DMS153 treated with DMSO at 0.1 percent for 48 hours (cell line): ENCODE measurements at regions not wholly inside any gene's neighbourhood (a gene's known extent, or its start where the extent isn't known, plus 50 kb on each side); places are given as distances from the start of the nearest gene placed in this dataset.

Experiments used
- DNase-seq: peaks from one replicate; lab custom pipeline; 2025; ENCODE audit not compliant: unreplicated experiment; lab: John Stamatoyannopoulos, UW

DNA sequence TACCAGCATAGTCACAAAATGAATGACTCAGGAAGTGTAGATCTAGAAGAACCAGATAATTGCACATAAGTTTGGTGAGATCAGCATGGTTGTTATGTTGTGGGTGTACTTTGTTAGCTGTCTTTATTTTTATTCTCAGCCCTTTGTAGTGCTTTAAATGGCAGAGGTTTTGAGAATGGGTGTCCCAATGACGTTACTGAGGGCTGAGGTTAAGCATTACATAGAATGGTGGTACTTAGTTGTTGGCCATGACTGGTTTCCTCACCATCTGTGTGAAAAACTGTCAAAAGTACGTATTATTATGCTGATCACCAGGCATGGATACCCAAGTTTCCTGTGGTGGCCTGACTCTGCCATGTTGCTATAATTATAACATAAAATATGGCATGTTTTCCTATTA is 165.8 kb downstream of the UBE2E3 start:
- no peak for DNase-seq

DNA sequence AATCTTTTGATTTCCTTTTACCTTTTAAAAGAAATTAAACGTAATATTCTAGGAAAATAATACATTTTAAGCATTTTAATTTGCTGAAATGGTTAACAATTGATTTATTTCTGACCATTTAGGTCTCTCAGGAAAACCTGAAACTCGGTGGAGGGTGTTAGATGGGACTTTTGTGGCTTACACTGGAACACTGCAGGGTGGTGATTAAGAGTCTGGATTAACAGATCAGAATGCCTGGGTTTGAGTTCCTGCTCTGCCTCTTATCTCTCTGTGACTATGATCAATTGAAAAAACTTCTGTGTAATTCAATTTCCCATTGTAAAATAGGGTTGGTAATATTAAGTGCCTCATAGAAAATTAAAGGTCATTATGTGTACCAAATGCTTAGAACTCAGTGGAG is 168.7 kb downstream of the UBE2E3 start:
- no peak for DNase-seq

GRCh38 chr2:181152226-181152625 is 171.8 kb downstream of the UBE2E3 start:
- no peak for DNase-seq

GRCh38 chr2:181152701-181153100 is 172.3 kb downstream of the UBE2E3 start:
- DNase-seq, result no peak

- no peak for DNase-seq
These were observed 173.5 kb downstream of the UBE2E3 start for GRCh38 chr2:181153886-181154285.

- DNase-seq, result no peak
These were observed 176.9 kb downstream of the UBE2E3 start for GRCh38 chr2:181157326-181157725.

DNA sequence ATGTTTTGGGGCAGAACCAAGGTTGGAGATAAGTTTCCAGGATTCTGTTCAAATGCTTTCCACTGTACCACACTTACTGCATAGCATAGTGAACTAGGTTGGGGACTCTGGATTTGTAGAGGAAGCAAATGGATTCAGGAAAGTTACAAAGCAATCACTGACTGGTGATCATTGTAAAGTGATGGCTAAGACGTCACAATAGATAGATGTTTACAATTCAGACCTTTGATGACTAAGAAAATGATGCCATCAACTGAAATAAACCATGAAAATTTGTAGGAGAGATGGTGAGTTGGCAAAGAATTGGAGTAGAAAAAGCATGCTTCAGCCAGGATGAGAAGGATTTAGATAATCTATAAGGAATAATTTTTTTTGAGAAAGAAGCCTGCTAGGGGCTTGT is 178.0 kb downstream of the UBE2E3 start:
- no peak for DNase-seq

DNA sequence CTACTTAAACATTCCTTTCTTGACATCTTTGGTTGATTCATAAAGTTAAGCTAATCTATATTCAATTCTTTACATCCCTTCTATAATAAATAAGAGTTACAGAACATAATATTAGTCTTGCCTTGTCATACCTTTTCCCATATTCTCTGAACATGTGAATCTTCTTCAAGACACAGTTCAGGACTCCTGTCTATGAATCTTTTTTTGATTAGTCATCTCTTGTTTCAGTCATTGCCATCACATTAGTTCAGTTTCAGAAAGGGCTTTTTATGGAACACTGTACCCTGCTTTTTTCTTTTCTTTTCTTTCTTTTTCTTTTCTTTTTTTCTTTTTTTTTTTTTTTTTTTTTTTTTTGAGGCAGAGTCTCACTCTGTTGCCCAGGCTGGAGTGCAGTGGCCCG is 181.2 kb downstream of the UBE2E3 start:
- no peak for DNase-seq

GRCh38 chr2:181163139-181163538 is 182.7 kb downstream of the UBE2E3 start:
- no peak for DNase-seq

DNA sequence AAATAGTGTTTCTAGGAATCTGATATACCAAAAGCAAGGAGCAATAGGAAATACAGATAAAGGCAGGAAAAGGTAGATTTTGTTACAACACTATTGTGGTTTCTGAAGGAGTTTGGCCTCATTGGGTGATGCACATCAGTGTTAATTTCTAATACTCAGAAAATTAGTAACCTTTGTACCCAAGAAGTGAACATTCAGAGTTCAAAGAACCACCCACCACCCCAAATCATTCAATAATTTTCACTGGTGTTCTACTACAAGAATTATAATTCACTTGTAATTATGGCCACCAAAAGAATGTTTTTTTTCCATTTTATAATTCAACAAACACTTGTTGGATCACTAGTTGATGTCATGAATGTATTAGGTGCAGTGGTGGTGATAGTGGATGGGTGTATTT is 183.3 kb downstream of the UBE2E3 start:
- no peak for DNase-seq

DNA sequence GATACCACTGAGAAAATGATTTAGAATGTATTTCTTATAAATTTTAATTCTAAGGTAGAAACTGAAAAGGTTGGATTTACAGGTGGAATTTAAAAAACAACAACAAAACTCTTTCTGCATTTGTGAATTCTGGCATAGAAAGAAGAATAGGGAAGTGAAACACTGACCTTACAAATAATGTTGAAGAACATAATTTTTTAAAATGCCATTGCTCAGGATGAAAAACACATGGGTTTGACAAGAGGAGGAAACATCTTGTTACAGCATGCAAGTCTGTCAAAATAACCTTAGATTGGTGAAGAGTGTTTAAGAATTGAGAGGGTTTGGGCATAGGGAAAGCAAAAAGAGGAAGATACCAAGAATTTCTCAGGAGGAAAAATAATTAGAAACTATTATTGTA is 184.3 kb downstream of the UBE2E3 start:
- no peak for DNase-seq

GRCh38 chr2:181165199-181165868 is 184.9 kb downstream of the UBE2E3 start:
- no peak for DNase-seq

GRCh38 chr2:181169503-181169902 is 189.1 kb downstream of the UBE2E3 start:
- DNase-seq, result no peak

GRCh38 chr2:181170256-181170655 is 189.9 kb downstream of the UBE2E3 start:
- no peak for DNase-seq

- no peak for DNase-seq
These were observed 192.3 kb downstream of the UBE2E3 start for GRCh38 chr2:181172676-181173075.

GRCh38 chr2:181174611-181175580 is 194.5 kb downstream of the UBE2E3 start:
- no peak for DNase-seq

DNA sequence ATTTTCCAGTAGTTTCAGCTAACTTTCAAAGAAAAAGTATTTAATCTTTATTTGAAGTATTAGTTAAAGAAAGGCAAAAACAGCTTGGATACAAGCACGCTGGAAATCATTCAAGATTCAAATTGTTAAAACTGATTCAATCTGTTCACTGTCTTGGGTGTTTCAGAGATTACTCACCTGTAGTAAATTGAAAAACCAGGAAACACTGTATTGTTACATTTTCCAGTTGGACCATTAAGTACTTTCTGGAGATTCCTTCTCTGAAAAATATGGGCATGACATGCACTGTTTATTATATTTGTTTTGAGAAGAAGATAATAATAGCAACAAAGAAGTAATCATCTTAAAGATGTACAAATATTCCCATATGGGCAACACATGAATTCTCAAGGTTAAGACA is 196.1 kb downstream of the UBE2E3 start:
- DNase-seq, result no peak

- no peak for DNase-seq
These were observed 197.0 kb downstream of the UBE2E3 start for GRCh38 chr2:181177376-181177775.

DNA sequence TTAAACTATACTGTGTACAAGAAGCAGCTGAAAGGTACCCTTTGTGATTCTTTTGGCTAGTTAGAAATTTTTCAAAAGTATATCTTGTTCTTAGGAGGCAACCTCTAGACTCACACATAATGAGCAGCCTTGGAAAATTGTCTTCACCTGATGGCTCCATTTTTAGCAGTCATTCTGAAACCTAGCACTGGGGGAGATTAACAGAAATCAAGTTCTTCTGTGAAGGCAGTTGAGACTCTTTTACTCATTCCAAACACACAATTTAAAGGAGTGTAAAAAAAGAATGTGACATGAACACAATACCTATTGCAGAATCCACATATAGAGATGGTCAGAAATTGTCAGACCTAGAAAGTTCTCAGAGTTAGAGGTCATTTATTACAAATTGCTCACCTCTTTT is 197.7 kb downstream of the UBE2E3 start:
- DNase-seq, result no peak

GRCh38 chr2:181178823-181179412 is 198.5 kb downstream of the UBE2E3 start:
- no peak for DNase-seq

DNA sequence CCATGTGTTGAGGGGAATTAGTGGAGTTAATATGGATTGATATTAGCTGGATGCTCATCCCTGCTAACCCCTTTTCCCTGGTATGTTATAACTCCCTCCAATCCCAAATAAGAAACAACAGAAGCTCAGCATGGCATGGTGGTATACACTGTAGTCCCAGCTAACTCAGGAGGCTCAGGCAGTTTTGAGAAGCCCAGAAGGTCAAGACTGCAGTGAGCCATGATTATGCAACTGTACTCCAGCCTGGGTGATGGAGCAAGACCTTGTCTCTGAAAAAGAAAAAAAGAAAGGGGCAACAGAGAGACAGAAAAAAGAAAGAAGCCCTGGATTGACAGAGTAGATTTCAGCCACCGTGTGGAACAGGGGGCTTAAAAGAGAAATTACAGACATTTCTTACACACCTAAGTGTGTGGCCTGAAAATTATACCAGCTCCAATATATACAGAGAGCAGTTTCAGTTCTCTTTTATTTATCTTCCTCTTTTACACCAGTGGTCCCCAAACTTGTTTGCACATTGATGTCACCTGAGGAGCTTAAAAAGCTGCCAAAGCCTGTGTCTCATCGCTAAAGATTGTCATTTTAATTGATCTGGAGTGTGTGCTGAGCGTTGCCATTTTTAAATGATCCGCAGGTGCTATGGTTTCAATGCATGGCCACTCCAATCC is 203.6 kb downstream of the UBE2E3 start:
- no peak for DNase-seq
